T-helper 2 cell (primary cell): ENCODE measurements at regions not wholly inside any gene's neighbourhood (a gene's known extent, or its start where the extent isn't known, plus 50 kb on each side); places are given as distances from the start of the nearest gene placed in this dataset.
"Not testable (repeated sequence)": the region's sequence is repeated elsewhere in the genome, so short reads cannot be mapped to it uniquely, and the experiment has no call there.

Experiments used
- DNase-seq, 5 experiments: peaks; one replicate each; pipeline versions ENCODE4 v3.0.0 to v3.0.0-alpha.2; 2012 to 2022

DNA sequence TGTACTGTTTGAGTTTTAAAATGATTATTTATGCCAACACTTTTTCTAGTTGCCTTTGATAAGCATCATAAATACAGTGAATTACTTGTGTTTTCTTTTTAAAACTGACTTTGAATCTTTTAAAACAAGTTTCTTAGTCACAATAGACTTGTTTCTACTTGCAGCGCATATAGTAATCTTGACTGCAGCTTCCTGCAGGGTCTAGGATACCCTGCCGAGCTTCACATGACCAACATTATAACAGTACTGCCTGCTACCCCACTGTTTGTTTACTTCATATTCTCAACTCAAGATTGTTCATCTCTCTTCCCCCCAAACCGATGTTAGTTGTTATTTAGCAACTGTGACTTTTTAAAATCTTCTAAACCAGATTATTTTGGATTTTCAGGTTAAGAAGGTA is 751.3 kb upstream of the NEGR1 start:
- DNase-seq, result no peak

- DNase-seq, result no peak
Observed at GRCh38 chr1:73029571-73029970, 747.2 kb upstream of the NEGR1 start.

DNA sequence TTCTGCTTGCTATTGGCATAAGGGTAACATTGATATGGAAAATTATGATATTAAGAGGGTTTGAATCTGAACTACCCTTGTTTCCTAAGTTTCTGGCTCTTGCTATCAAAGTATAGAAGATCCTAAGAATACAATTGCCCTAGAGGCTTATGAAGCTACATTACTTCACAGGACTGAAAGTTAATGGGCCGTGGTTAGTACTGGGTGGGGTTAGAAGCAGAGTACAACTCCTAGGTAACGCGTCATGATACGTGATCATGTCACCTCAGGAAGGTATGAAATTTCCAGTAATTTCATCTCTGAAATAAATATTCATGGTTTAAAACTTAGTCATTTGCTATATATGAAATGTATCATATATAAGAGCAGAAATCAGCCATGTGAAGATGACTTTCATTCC is 743.8 kb upstream of the NEGR1 start:
- DNase-seq, result no peak

GRCh38 chr1:73009938-73010337 is 727.6 kb upstream of the NEGR1 start:
- no peak for DNase-seq

- DNase-seq, result no peak
Observed at GRCh38 chr1:73009311-73009710, 727.0 kb upstream of the NEGR1 start.

DNA sequence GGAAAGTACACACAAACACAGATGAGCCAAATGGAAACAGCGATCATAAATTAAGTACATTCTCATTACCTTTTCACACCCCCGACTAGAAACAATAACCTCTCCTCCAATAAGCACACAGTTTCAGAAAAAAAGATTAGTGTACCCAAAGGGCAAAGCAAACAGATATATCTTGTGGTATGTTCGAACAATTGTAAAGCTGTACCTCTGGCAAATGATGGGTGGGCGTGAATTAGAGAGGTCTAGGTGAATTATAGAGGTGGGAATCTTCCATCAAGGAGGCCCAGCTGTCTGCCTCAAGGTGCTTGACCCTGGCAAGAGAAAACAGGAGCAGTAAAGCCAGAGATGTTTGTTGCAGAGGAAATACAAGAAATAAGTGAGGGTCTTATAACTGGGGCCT is 715.3 kb upstream of the NEGR1 start:
- no peak for DNase-seq

DNA sequence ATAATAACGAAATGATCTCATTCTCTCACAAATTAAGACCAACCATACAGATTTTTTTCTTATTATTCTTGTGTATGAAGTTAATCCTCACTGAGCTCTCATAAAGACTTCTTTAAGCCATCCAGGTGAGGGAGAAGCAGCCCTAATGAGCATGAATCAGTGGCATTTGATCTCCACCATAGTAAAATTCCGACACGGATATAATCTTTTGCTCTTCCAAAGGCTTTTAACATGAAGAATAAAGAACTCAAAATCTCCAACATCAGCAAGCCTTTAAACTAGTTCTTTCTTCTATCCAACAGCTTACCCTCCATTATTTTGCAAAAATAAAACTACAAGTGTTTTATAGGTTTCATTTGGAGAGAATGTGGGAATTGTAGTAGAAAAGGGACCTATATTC is 714.7 kb upstream of the NEGR1 start:
- DNase-seq, result no peak

- DNase-seq, result not testable (repeated sequence)
Observed at GRCh38 chr1:72987871-72988270, 705.5 kb upstream of the NEGR1 start.

- no peak for DNase-seq
Observed at GRCh38 chr1:72986591-72987290, 704.4 kb upstream of the NEGR1 start.

DNA sequence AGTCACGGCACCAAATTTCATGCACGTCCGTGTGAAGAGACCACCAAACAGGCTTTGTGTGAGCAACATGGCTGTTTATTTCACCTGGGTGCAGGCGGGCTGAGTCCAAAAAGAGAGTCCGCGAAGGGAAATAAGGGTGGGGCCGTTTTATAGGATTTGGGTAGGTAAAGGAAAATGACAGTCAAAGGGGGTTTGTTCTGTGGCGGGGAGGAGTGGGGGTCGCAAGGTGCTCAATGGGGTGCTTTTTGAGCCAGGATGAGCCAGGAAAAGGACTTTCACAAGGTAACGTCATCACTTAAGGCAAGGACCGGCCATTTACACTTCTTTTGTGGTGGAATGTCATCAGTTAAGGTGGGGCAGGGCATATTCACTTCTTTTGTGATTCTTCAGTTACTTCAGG is 702.7 kb upstream of the NEGR1 start:
- not testable (repeated sequence) for DNase-seq

DNA sequence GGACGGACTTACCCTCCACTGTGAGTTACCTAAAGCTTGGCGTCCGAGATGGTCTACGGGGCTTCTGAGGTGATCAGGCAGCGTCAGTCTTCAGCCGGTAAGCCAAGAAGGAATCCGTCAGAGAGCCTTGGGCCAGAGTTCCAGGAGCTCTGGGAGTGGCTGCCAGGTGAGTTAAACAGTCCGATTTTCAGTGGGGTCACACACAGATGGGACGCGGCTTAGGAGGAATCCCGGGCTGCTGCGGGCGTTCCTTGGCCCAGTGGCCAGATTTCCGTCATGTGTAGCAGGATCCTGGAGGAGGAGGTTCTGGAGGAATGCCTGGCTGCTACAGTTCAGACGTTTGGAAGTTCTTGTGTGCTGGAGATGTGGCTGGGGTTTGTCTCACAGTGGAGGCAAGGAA is 700.7 kb upstream of the NEGR1 start:
- not testable (repeated sequence) for DNase-seq

- DNase-seq, result no peak
Observed at GRCh38 chr1:72969461-72969860, 687.1 kb upstream of the NEGR1 start.

GRCh38 chr1:72954943-72955342 is 672.6 kb upstream of the NEGR1 start:
- DNase-seq, result no peak

- DNase-seq, result not testable (repeated sequence)
Observed at GRCh38 chr1:72950900-72951299, 668.6 kb upstream of the NEGR1 start.

GRCh38 chr1:72946903-72947499 is 664.7 kb upstream of the NEGR1 start:
- no peak for DNase-seq

- DNase-seq, result no peak
Observed at GRCh38 chr1:72942008-72942407, 659.7 kb upstream of the NEGR1 start.

- DNase-seq, result no peak
Observed at GRCh38 chr1:72938408-72938807, 656.1 kb upstream of the NEGR1 start.

DNA sequence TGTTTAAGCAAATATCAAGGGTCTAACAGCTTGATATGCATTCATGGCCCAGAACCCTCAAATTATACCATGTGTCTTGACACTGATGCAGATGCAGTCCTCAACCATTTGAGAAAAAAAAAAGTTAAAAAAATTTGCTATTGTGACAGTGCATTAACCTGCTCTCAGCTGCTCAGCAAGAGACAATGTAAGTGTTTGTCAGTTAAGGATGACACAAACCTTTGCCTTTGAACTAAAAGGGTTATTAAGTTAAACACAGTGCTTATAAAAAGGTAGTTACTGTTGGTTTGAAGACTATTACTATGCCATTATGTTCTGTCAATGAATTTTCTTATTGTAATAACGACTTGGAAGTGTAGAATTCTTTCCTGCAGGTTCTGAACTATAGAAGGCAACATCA is 655.6 kb upstream of the NEGR1 start:
- no peak for DNase-seq

DNA sequence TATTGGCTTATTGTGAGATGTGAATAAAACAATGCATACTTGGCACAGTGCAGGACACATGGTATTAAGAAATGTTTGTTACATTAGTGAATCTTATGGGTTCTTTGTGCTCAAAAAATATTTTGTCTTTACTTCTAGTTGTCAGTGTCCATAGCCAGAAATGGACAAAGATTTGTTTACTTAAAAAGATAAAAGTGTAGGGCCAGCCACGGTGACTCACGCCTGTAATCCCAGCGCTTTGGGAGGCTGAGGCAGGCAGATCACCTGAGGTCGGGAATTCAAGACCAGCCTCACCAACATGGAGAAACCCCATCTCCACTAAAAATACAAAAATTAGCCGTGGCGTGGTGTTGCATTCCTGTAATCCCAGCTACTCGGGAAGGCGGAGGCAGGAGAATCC is 654.6 kb upstream of the NEGR1 start:
- no peak for DNase-seq

- no peak for DNase-seq
Observed at GRCh38 chr1:72936151-72936740, 653.9 kb upstream of the NEGR1 start.

DNA sequence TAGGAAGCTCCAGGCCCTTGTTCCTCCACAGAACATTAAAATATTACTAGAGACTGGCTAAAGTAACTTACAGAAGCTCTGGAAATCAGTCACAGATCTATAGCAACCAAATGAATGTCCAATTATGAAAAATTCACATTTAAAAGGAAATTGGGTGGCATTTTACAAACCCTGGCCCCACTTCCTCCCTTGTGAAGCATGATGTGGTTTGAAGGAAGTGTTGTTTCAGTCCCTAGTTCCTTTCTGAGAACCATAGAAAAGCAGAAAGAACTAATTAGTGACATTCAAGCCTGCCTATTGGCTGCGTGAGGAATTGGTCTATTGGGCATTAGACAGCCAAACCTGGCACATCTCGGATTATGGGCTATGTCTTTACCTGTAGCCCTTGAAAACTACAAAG is 649.7 kb upstream of the NEGR1 start:
- no peak for DNase-seq

GRCh38 chr1:72930528-72930927 is 648.2 kb upstream of the NEGR1 start:
- DNase-seq, result no peak

- no peak for DNase-seq
Observed at GRCh38 chr1:72918940-72919339, 636.6 kb upstream of the NEGR1 start.

- no peak for DNase-seq
Observed at GRCh38 chr1:72917920-72918319, 635.6 kb upstream of the NEGR1 start.

DNA sequence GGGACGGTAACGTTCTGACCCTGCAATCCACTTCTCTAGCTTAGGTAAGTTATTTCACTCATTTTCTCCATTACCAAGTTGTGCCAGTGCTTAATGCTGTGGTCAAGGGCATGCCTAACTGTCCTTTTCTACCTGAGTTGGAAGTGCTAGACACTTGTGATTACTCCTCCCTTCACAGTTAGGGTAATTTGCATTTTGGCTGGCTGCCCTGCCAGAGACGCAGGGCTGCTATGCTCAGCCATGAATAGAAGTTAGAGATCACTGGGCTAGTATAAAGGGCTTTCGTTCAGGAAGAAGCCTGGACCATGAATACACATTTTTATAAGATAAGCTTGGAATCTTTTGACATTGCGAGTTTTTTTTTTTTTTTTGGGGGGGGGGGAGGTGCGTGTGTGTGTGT is 633.2 kb upstream of the NEGR1 start:
- no peak for DNase-seq
